ENCODE measurements at regions not wholly inside any gene's neighbourhood (a gene's known extent, or its start where the extent isn't known, plus 50 kb on each side); places are given as distances from the start of the nearest gene placed in this dataset.

- no peak overlapping the region for H3K4me3 ChIP-seq
- intact Hi-C loops (cut with DNase I), result no loop called here
- peak; percentile 87 for ATAC-seq
Observed at GRCh38 chr7:119197877-119198527, 973.5 kb downstream of the ANKRD7 start.

GRCh38 chr7:119219663-119220062 is 995.2 kb downstream of the ANKRD7 start:
- no peaks in the 10 kb centered on the region for H3K4me1 ChIP-seq
- H3K27ac ChIP-seq, result no peak overlapping the region
- H3K27me3 ChIP-seq, result no peaks in the 10 kb centered on the region
- no peaks in the 10 kb centered on the region for H3K36me3 ChIP-seq
- DNase-seq (no peak), ATAC-seq (no peak)
- no peak for TF ChIP-seq CTCF (IDR thresholded peaks at IDR 0.05)
- intact Hi-C loops (cut with DNase I), result no loop called here
- H3K9me3 ChIP-seq, result peaks cover 0 to 11% of the 10 kb centered on the region in 2 donors
- H3K4me3 ChIP-seq, result no peak overlapping the region

More at GRCh38 chr7:119197877-119198527, 973.5 kb downstream of the ANKRD7 start:
- H3K36me3 ChIP-seq, result no peaks in the 10 kb centered on the region
- no peaks in the 10 kb centered on the region for H3K9me3 ChIP-seq
- peak in 1 of 4 donors; percentile 36 for DNase-seq
- H3K4me1 ChIP-seq, result no peaks in the 10 kb centered on the region
- TF ChIP-seq CTCF (IDR thresholded peaks at IDR 0.05), result peak; percentile 36 to 68
- no peak overlapping the region for H3K27ac ChIP-seq
- H3K27me3 ChIP-seq, result no peaks in the 10 kb centered on the region

- intact Hi-C loops (cut with DNase I), result no loop called here
- H3K9me3 ChIP-seq, result no peaks in the 10 kb centered on the region
- no peak for TF ChIP-seq CTCF (IDR thresholded peaks at IDR 0.05)
Observed at GRCh38 chr7:119223930-119224329, 999.4 kb downstream of the ANKRD7 start.

GRCh38 chr7:119228482-119228881 is 1004.0 kb downstream of the ANKRD7 start:
- intact Hi-C loops (cut with DNase I), result no loop called here
- ATAC-seq (no peak), DNase-seq (no peak)
- no peaks in the 10 kb centered on the region for H3K4me1 ChIP-seq
- TF ChIP-seq CTCF (IDR thresholded peaks at IDR 0.05), result no peak
- H3K36me3 ChIP-seq, result no peaks in the 10 kb centered on the region
- H3K9me3 ChIP-seq, result peaks cover 0 to 2% of the 10 kb centered on the region in 2 donors
- no peak overlapping the region for H3K4me3 ChIP-seq
- no peak overlapping the region for H3K27ac ChIP-seq
- no peaks in the 10 kb centered on the region for H3K27me3 ChIP-seq

More at GRCh38 chr7:119223930-119224329, 999.4 kb downstream of the ANKRD7 start:
- Histone ChIP-seq H3K36me3 (no peaks in the 10 kb centered on the region), H3K27ac (no peak overlapping the region), H3K4me1 (no peaks in the 10 kb centered on the region), H3K4me3 (no peak overlapping the region), H3K27me3 (no peaks in the 10 kb centered on the region)
- ATAC-seq (no peak), DNase-seq (no peak)

- ATAC-seq (no peak), DNase-seq (no peak)
- H3K4me1 ChIP-seq, result no peaks in the 10 kb centered on the region
- no peak for TF ChIP-seq CTCF (IDR thresholded peaks at IDR 0.05)
- peaks cover 0 to 2% of the 10 kb centered on the region in 2 donors for H3K9me3 ChIP-seq
- intact Hi-C loops (cut with DNase I), result no loop called here
- no peaks in the 10 kb centered on the region for H3K36me3 ChIP-seq
- no peaks in the 10 kb centered on the region for H3K27me3 ChIP-seq
- no peak overlapping the region for H3K4me3 ChIP-seq
- H3K27ac ChIP-seq, result no peak overlapping the region
Observed at GRCh38 chr7:119232091-119232490, 1007.6 kb downstream of the ANKRD7 start.
